Prostate gland (tissue), 2 donors: ENCODE measurements at regions not wholly inside any gene's neighbourhood (a gene's known extent, or its start where the extent isn't known, plus 50 kb on each side); places are given as distances from the start of the nearest gene placed in this dataset.

Experiments
- DNase-seq: peaks from one replicate; pipeline ENCODE4 v3.0.0-alpha.2; 2019; ENCODE audit warnings: low spot score
- H3K27ac ChIP-seq, 2 donors: fragments of 200-600 bp; sonication (generic); 2 replicates each; pipeline ENCODE4 v1.5.1; 2017 to 2019
- H3K27me3 ChIP-seq: fragments of 200-600 bp; sonication (generic); replicated peaks from 2 replicates; pipeline ENCODE4 v1.5.1; 2019; ENCODE audit not compliant: insufficient read depth
- H3K36me3 ChIP-seq, 2 donors: fragments of 200-600 bp; sonication (generic); 1 replicate in 1 of 2; 2 replicates in 1 of 2; pipeline versions ENCODE4 v1.5.1 to v1.8.1; 2017 to 2019
- H3K4me1 ChIP-seq: fragments of 200-600 bp; sonication (generic); replicated peaks from 2 replicates; pipeline ENCODE4 v1.5.1; 2019
- H3K4me3 ChIP-seq, 2 donors: fragments of 200-600 bp; sonication (generic); 2 replicates each; pipeline ENCODE4 v1.5.1; 2017 to 2019
- H3K9me3 ChIP-seq: fragments of 200-600 bp; sonication (generic); 2 replicates; pipeline ENCODE4 v1.5.1; 2017
- CTCF ChIP-seq, 4 experiments: fragments of 200-600 bp in 2 of 4; fragments of 450-650 bp in 2 of 4; sonication (generic) in 2 of 4; IDR thresholded peaks; 1 replicate in 3 of 4; 2 replicates in 1 of 4; pipeline ENCODE4 v1.5.1; 2016 to 2019; ENCODE audit warnings: antibody characterized with exemption in 4 of 4, mild to moderate bottlenecking in 2 of 4, moderate library complexity in 2 of 4
- POLR2A ChIP-seq: fragments of 450-650 bp; IDR thresholded peaks from one replicate; pipeline ENCODE4 v1.6.1; 2016; ENCODE audit warnings: antibody characterized with exemption, mild to moderate bottlenecking
- POLR2AphosphoS5 ChIP-seq: sonication (generic); formaldehyde crosslinking; IDR thresholded peaks from one replicate; pipeline ENCODE4 v1.6.1; 2017; ENCODE audit warnings: antibody characterized with exemption
- WGBS: methylation state at CpG from one replicate; pipeline ENCODE4 v1.1.5; 2018; 5-methylcytosine and 5-hydroxymethylcytosine counted together
- intact Hi-C: fragments of 100-400 bp; cut with DNase I; formaldehyde crosslinking; loops from one replicate; pipeline ENCODE4 v1.14.2; 2022

DNA sequence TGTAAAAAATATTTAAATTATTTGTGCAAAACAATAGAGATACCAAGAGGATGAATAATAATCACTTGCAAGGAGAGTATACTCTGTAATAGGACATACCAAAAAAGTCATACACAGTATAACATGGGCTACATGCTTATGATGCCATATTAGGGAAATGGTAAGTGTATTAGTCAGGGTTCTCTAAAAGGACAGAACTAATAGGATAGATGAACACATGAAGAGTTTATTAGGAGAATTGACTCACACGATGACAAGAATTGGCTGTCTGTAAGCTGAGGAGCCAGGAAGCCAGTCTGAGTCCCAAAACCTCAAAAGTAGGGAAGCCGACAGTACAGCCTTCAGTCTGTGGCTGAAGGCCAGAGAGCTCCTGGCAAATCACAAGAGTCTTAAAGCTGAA is 151.2 kb downstream of the DTHD1 start:
- WGBS = 74% methylated on average over 2 of the region's 2 CpGs
- no peaks in the 10 kb centered on the region for H3K36me3 ChIP-seq
- H3K27ac ChIP-seq = no peak overlapping the region
- no peaks in the 10 kb centered on the region for H3K27me3 ChIP-seq
- H3K9me3 ChIP-seq = no peaks in the 10 kb centered on the region
- no peaks in the 10 kb centered on the region for H3K4me1 ChIP-seq
- H3K4me3 ChIP-seq = no peak overlapping the region
- TF ChIP-seq POLR2A (no peak), CTCF (IDR thresholded peaks at IDR 0.05) (no peak), POLR2AphosphoS5 (no peak)
- no peak for DNase-seq
- intact Hi-C loops = no loop called here

- intact Hi-C loops = no loop called here
- H3K9me3 ChIP-seq = no peaks in the 10 kb centered on the region
- no peak overlapping the region for H3K27ac ChIP-seq
- no peaks in the 10 kb centered on the region for H3K27me3 ChIP-seq
- 49% methylated on average over 4 of the region's 4 CpGs for WGBS
- no peak overlapping the region for H3K4me3 ChIP-seq
- no peak for DNase-seq
- no peaks in the 10 kb centered on the region for H3K4me1 ChIP-seq
- no peaks in the 10 kb centered on the region for H3K36me3 ChIP-seq
- TF ChIP-seq CTCF (IDR thresholded peaks at IDR 0.05) = no peak
- no peak for TF ChIP-seq POLR2AphosphoS5
- no peak for TF ChIP-seq POLR2A
These were observed 158.1 kb downstream of the DTHD1 start for GRCh38 chr4:36439556-36439955.

- H3K36me3 ChIP-seq = no peaks in the 10 kb centered on the region
- no peaks in the 10 kb centered on the region for H3K27me3 ChIP-seq
- no peak overlapping the region for H3K27ac ChIP-seq
- TF ChIP-seq CTCF (IDR thresholded peaks at IDR 0.05) (no peak), POLR2A (no peak), POLR2AphosphoS5 (no peak)
- H3K4me3 ChIP-seq = no peak overlapping the region
- H3K9me3 ChIP-seq = no peaks in the 10 kb centered on the region
- 47% methylated on average over 2 of the region's 2 CpGs for WGBS
- no peak for DNase-seq
- intact Hi-C loops = no loop called here
- H3K4me1 ChIP-seq = no peaks in the 10 kb centered on the region
These were observed 164.1 kb downstream of the DTHD1 start for GRCh38 chr4:36445480-36445879.

GRCh38 chr4:36446275-36446674 is 164.9 kb downstream of the DTHD1 start:
- WGBS = 39% methylated on average over 3 of the region's 3 CpGs
- TF ChIP-seq CTCF (IDR thresholded peaks at IDR 0.05) = no peak
- H3K36me3 ChIP-seq = no peaks in the 10 kb centered on the region
- no peak for DNase-seq
- H3K27ac ChIP-seq = no peak overlapping the region
- intact Hi-C loops = no loop called here
- no peaks in the 10 kb centered on the region for H3K9me3 ChIP-seq
- no peak overlapping the region for H3K4me3 ChIP-seq
- H3K27me3 ChIP-seq = no peaks in the 10 kb centered on the region
- H3K4me1 ChIP-seq = no peaks in the 10 kb centered on the region

- 55% methylated on average over 4 of the region's 4 CpGs for WGBS
- no peaks in the 10 kb centered on the region for H3K9me3 ChIP-seq
- no peak for TF ChIP-seq POLR2A
- TF ChIP-seq CTCF (IDR thresholded peaks at IDR 0.05) = no peak
- no peak for TF ChIP-seq POLR2AphosphoS5
- H3K36me3 ChIP-seq = no peaks in the 10 kb centered on the region
- no peak for DNase-seq
- no peaks in the 10 kb centered on the region for H3K4me1 ChIP-seq
- H3K4me3 ChIP-seq = no peak overlapping the region
- H3K27ac ChIP-seq = no peak overlapping the region
- intact Hi-C loops = no loop called here
- H3K27me3 ChIP-seq = no peaks in the 10 kb centered on the region
These were observed 179.9 kb downstream of the DTHD1 start for GRCh38 chr4:36461344-36461743.
